ENCODE measurements at regions not wholly inside any gene's neighbourhood (a gene's known extent, or its start where the extent isn't known, plus 50 kb on each side); places are given as distances from the start of the nearest gene placed in this dataset.

- no peaks in the 10 kb centered on the region for H3K27me3 ChIP-seq (ENCODE audit: insufficient read depth, low read length)
- Mint-ChIP-seq H3K36me3 (ENCODE audit: low read depth, unreplicated experiment) (no peaks in the 10 kb centered on the region), H3K27me3 (ENCODE audit: low read depth, unreplicated experiment) (peaks cover 4% of the 10 kb centered on the region), H3K27ac (ENCODE audit: unreplicated experiment) (no peak overlapping the region), H3K4me3 (ENCODE audit: unreplicated experiment) (no peak overlapping the region), H3K9me3 (ENCODE audit: unreplicated experiment) (no peaks in the 10 kb centered on the region), H3K4me1 (ENCODE audit: low read depth, unreplicated experiment) (no peaks in the 10 kb centered on the region)
- DNase-seq (ENCODE audit: low read depth) = no peak
- no peak overlapping the region for H3K4me3 ChIP-seq (ENCODE audit: insufficient read depth, low read depth, low read length)
- no peak for TF ChIP-seq EZH2 (IDR thresholded peaks at IDR 0.05; ENCODE audit: insufficient read depth, low read length)
- TF ChIP-seq, protein P1, sequence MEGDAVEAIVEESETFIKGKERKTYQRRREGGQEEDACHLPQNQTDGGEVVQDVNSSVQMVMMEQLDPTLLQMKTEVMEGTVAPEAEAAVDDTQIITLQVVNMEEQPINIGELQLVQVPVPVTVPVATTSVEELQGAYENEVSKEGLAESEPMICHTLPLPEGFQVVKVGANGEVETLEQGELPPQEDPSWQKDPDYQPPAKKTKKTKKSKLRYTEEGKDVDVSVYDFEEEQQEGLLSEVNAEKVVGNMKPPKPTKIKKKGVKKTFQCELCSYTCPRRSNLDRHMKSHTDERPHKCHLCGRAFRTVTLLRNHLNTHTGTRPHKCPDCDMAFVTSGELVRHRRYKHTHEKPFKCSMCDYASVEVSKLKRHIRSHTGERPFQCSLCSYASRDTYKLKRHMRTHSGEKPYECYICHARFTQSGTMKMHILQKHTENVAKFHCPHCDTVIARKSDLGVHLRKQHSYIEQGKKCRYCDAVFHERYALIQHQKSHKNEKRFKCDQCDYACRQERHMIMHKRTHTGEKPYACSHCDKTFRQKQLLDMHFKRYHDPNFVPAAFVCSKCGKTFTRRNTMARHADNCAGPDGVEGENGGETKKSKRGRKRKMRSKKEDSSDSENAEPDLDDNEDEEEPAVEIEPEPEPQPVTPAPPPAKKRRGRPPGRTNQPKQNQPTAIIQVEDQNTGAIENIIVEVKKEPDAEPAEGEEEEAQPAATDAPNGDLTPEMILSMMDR (IDR thresholded peaks at IDR 0.05; ENCODE audit: insufficient read depth, low read depth, low read length) = no peak
- no peak overlapping the region for H3K4me2 ChIP-seq (ENCODE audit: low read length)
- H3K9ac ChIP-seq (ENCODE audit: low read length) = no peak overlapping the region
- H3K9me3 ChIP-seq (ENCODE audit: insufficient read depth, low read depth, low read length) = no peaks in the 10 kb centered on the region
- FAIRE-seq = no peak
- H3K79me2 ChIP-seq (ENCODE audit: insufficient read depth, low read length) = no peaks in the 10 kb centered on the region
- no peak overlapping the region for H2AFZ ChIP-seq (ENCODE audit: low read depth, low read length)
- H3K4me1 ChIP-seq (ENCODE audit: insufficient read depth, low read length) = no peaks in the 10 kb centered on the region
- no peaks in the 10 kb centered on the region for H4K20me1 ChIP-seq (ENCODE audit: insufficient read depth, low read length)
- H3K27ac ChIP-seq (ENCODE audit: low read depth, low read length) = no peak overlapping the region
- no peaks in the 10 kb centered on the region for H3K36me3 ChIP-seq (ENCODE audit: insufficient read depth, low read length)
Observed at GRCh38 chr1:118773656-118774055, 214.5 kb downstream of the TBX15 start.

- no peaks in the 10 kb centered on the region for H3K4me1 Mint-ChIP-seq (ENCODE audit: low read depth, unreplicated experiment)
- Histone ChIP-seq H3K4me2 (ENCODE audit: low read length) (no peak overlapping the region), H3K4me1 (ENCODE audit: insufficient read depth, low read length) (no peaks in the 10 kb centered on the region)
Observed at GRCh38 chr1:118767971-118768370, 220.2 kb downstream of the TBX15 start.

DNA sequence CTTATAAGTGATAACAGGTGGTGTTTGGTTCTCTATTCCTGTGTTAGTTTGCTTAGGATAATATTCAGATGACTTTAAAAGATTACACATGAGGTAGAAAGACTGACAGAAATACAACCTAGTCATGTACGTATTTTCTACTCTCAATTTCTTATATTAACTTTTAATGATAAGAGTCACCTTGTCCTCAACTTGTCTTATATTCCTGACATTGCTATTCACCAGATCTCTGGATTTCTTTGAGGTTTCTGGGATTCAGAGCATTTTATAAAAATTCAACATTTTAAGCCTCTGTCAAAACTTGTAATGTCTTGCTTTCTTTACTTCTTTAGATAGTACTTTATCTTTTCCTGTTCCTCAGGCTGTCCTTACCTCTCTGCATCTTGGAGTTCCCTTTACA is 234.2 kb downstream of the TBX15 start:
- no peak overlapping the region for H3K9ac ChIP-seq (ENCODE audit: low read length)
- no peak overlapping the region for H3K4me2 ChIP-seq (ENCODE audit: low read length)
- H2AFZ ChIP-seq (ENCODE audit: low read depth, low read length) = no peak overlapping the region
- no peaks in the 10 kb centered on the region for H3K9me3 ChIP-seq (ENCODE audit: insufficient read depth, low read depth, low read length)
- Mint-ChIP-seq H3K4me3 (ENCODE audit: unreplicated experiment) (no peak overlapping the region), H3K4me1 (ENCODE audit: low read depth, unreplicated experiment) (no peaks in the 10 kb centered on the region), H3K36me3 (ENCODE audit: low read depth, unreplicated experiment) (no peaks in the 10 kb centered on the region), H3K9me3 (ENCODE audit: unreplicated experiment) (no peaks in the 10 kb centered on the region), H3K27me3 (ENCODE audit: low read depth, unreplicated experiment) (peaks cover 7% of the 10 kb centered on the region), H3K27ac (ENCODE audit: unreplicated experiment) (no peak overlapping the region)
- H3K79me2 ChIP-seq (ENCODE audit: insufficient read depth, low read length) = no peaks in the 10 kb centered on the region
- DNase-seq (ENCODE audit: low read depth) = no peak
- H3K36me3 ChIP-seq (ENCODE audit: insufficient read depth, low read length) = no peaks in the 10 kb centered on the region
- H3K27ac ChIP-seq (ENCODE audit: low read depth, low read length) = no peak overlapping the region
- no peak for FAIRE-seq
- TF ChIP-seq EZH2 (IDR thresholded peaks at IDR 0.05; ENCODE audit: insufficient read depth, low read length) = no peak
- TF ChIP-seq, protein P1 (IDR thresholded peaks at IDR 0.05; ENCODE audit: insufficient read depth, low read depth, low read length) = no peak
- H3K4me3 ChIP-seq (ENCODE audit: insufficient read depth, low read depth, low read length) = no peak overlapping the region
- H4K20me1 ChIP-seq (ENCODE audit: insufficient read depth, low read length) = no peaks in the 10 kb centered on the region
- H3K4me1 ChIP-seq (ENCODE audit: insufficient read depth, low read length) = no peaks in the 10 kb centered on the region
- no peaks in the 10 kb centered on the region for H3K27me3 ChIP-seq (ENCODE audit: insufficient read depth, low read length)

More at GRCh38 chr1:118767971-118768370, 220.2 kb downstream of the TBX15 start:
- Histone ChIP-seq H3K9me3 (ENCODE audit: insufficient read depth, low read depth, low read length) (no peaks in the 10 kb centered on the region), H3K27me3 (ENCODE audit: insufficient read depth, low read length) (no peaks in the 10 kb centered on the region), H2AFZ (ENCODE audit: low read depth, low read length) (no peak overlapping the region), H3K9ac (ENCODE audit: low read length) (no peak overlapping the region), H4K20me1 (ENCODE audit: insufficient read depth, low read length) (no peaks in the 10 kb centered on the region), H3K4me3 (ENCODE audit: insufficient read depth, low read depth, low read length) (no peak overlapping the region), H3K27ac (ENCODE audit: low read depth, low read length) (no peak overlapping the region), H3K36me3 (ENCODE audit: insufficient read depth, low read length) (no peaks in the 10 kb centered on the region), H3K79me2 (ENCODE audit: insufficient read depth, low read length) (no peaks in the 10 kb centered on the region)
- no peak overlapping the region for H3K4me3 Mint-ChIP-seq (ENCODE audit: unreplicated experiment)
- TF ChIP-seq, protein P1 (IDR thresholded peaks at IDR 0.05; ENCODE audit: insufficient read depth, low read depth, low read length) = no peak
- no peak for TF ChIP-seq EZH2 (IDR thresholded peaks at IDR 0.05; ENCODE audit: insufficient read depth, low read length)
- H3K9me3 Mint-ChIP-seq (ENCODE audit: unreplicated experiment) = peaks cover 3% of the 10 kb centered on the region
- FAIRE-seq = no peak
- peaks cover 2% of the 10 kb centered on the region for H3K27me3 Mint-ChIP-seq (ENCODE audit: low read depth, unreplicated experiment)
- no peak overlapping the region for H3K27ac Mint-ChIP-seq (ENCODE audit: unreplicated experiment)
- no peak for DNase-seq (ENCODE audit: low read depth)
- H3K36me3 Mint-ChIP-seq (ENCODE audit: low read depth, unreplicated experiment) = no peaks in the 10 kb centered on the region

Measured in astrocyte (in vitro differentiated cells and primary cell).